Upper lobe of left lung (tissue), 4 donors: ENCODE measurements at regions not wholly inside any gene's neighbourhood (a gene's known extent, or its start where the extent isn't known, plus 50 kb on each side); places are given as distances from the start of the nearest gene placed in this dataset.

Experiments
- POLR2A ChIP-seq, 4 donors: fragments of 450-650 bp; IDR thresholded peaks; one replicate each; pipeline ENCODE4 v1.5.1; 2016 to 2017; ENCODE audit warnings: antibody characterized with exemption in 4 of 4, mild to moderate bottlenecking in 2 of 4
- POLR2AphosphoS5 ChIP-seq, 2 donors: sonication (generic); formaldehyde crosslinking; IDR thresholded peaks; one replicate each; pipeline ENCODE4 v1.5.1; 2017; ENCODE audit warnings: antibody characterized with exemption in 2 of 2
- TF ChIP-seq, protein P1 (sequence below), 6 experiments: fragments of 450-650 bp in 4 of 6; fragments of 200-600 bp in 2 of 6; sonication (generic) in 2 of 6; IDR thresholded peaks; one replicate each; pipeline ENCODE4 v1.5.1; 2016 to 2019; ENCODE audit warnings: antibody characterized with exemption in 6 of 6

DNA sequence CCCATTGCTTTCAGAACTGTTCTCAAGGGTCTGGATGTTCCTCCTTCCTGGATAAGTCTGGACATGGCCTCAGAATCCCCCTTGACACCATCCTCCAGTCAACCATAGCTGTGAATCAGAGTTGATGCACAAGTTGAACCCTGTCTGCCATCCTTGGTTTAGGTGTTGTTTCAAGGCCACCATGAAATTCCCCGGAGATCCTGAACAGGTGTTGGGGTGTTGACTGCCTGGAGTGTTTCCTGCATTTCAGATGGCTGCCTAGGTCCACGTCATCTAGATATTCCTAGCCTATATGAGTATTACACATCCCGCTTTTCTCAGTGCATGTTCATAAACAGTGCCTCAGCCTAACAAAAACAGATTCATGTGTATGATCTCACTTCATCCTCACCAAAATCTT lies 86.7 kb upstream of the PWP1 start:
- TF ChIP-seq, protein P1, sequence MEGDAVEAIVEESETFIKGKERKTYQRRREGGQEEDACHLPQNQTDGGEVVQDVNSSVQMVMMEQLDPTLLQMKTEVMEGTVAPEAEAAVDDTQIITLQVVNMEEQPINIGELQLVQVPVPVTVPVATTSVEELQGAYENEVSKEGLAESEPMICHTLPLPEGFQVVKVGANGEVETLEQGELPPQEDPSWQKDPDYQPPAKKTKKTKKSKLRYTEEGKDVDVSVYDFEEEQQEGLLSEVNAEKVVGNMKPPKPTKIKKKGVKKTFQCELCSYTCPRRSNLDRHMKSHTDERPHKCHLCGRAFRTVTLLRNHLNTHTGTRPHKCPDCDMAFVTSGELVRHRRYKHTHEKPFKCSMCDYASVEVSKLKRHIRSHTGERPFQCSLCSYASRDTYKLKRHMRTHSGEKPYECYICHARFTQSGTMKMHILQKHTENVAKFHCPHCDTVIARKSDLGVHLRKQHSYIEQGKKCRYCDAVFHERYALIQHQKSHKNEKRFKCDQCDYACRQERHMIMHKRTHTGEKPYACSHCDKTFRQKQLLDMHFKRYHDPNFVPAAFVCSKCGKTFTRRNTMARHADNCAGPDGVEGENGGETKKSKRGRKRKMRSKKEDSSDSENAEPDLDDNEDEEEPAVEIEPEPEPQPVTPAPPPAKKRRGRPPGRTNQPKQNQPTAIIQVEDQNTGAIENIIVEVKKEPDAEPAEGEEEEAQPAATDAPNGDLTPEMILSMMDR (IDR thresholded peaks at IDR 0.05): no peak
- no peak for TF ChIP-seq POLR2A (IDR thresholded peaks at IDR 0.05)
- TF ChIP-seq POLR2AphosphoS5 (IDR thresholded peaks at IDR 0.05): no peak
